HG03442 (cell line): ENCODE measurements at regions not wholly inside any gene's neighbourhood (a gene's known extent, or its start where the extent isn't known, plus 50 kb on each side); places are given as distances from the start of the nearest gene placed in this dataset.
"Not testable (repeated sequence)": the region's sequence is repeated elsewhere in the genome, so short reads cannot be mapped to it uniquely, and the experiment has no call there.

Experiments
- ATAC-seq: cut with Tn5 transposase; IDR thresholded peaks from one replicate; pipeline ENCODE4 v1.9.1; 2021; ENCODE audit warnings: mild to moderate bottlenecking, moderate library complexity; ENCODE audit not compliant: unreplicated experiment

DNA sequence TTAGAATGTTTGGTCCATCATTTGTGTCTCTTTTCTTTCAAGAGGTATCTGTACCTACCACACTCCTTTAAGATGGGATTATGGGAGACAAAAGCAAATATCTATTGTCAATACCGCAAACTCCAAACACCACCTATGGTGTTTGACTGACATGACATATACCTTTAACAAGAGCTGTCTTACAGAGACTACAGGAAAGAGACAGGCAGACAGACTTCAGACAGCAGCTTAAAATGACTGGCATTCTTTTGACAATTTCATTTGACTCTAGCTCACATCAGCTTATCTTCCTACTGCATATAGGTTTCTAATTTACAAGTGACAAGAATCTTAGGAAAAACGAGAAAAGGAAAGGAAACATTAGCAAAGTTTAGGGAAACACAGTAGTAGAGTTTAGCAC is 256.0 kb upstream of the TFAP2D start:
- no peak for ATAC-seq

DNA sequence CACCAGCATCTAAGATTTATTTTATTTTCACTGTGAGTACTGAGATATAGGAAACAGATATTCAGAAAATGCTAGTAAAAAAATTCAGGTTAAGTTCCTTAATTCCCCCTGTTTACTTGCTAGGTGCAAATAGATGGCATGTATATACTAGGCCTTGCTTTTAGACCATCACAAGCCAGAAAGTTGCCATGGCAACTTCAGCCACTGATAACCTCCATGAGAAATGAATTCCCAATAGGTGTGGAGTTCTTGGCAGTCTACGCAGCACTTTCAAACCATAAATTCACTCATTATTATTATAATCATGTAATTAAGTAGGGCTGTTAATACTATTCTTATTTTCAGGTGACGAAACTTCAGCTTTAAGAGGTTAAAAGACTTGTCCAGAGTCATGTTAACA is 251.6 kb upstream of the TFAP2D start:
- no peak for ATAC-seq

DNA sequence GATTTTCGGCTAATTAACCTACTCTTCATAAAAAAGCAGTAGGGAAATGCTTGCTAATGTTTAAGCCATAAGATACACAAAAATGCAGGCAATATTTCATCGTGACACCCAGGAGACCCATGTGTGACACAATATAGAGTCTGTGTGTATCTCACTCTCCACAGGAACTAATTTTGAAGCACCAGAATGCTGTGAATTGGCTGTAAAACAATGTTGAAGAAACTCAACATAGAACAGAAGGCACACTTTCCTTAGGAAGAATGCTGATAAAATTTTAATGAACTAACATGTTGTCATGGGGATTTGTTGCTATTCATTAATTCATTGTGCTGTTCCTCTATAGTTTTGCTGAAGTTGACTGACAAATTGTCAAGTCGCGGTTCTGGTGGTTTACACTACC is 249.4 kb upstream of the TFAP2D start:
- no peak for ATAC-seq

DNA sequence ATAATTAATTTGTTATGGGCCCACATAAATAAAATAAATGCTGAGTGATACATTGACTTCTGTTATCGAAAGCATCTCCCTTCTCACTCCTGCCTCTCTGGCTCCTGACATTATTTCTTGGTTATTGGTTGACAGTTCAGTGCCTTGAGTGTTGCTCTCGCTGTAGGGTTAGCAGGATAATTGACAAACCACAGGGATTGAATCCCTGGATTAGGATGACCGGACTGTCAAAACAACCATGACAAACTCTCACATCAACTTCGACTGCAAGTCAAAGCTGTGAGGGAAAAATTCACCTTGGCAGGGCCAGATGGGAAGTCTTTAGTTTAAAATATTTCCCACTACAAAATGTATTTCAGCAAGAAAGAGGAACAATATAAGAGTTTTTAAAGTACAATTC is 245.4 kb upstream of the TFAP2D start:
- no peak for ATAC-seq

DNA sequence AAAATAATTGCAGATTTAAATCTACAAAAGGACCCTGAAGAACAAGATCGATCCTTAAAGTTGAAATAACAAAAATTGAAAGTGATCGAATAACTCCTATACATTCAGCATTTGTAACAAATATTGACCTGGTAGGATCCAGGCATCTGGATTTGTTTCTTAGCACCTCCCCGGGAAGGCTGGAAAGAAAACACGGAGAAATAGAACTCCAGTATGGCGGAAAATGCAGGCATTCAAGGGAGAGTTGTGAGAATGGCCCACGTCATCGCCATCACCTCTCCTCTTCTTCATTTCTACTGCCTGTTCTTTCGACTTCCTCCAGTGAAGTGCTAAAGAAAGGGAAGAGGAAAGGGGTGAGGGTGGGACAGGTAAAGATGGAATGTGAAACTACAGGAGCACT is 242.3 kb upstream of the TFAP2D start:
- no peak for ATAC-seq

DNA sequence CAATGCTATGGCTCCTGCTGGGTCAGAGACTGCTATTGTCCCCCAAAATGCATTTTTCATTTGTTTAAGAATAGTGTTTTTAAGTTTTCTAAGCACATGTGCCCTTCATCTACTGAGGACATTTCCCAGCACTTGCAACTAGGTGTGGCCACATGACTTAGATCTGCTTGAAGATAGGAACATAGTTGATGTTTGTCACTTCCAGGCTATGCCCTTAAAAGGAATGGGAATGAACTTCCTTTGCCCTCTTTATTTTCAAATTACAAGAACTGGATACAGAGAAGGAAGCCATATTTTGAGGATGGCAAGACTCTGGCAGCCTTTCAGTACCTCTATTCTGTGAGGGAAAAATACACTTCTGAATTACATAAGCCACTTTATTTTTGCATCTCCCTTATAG is 203.0 kb upstream of the TFAP2D start:
- ATAC-seq, result no peak

DNA sequence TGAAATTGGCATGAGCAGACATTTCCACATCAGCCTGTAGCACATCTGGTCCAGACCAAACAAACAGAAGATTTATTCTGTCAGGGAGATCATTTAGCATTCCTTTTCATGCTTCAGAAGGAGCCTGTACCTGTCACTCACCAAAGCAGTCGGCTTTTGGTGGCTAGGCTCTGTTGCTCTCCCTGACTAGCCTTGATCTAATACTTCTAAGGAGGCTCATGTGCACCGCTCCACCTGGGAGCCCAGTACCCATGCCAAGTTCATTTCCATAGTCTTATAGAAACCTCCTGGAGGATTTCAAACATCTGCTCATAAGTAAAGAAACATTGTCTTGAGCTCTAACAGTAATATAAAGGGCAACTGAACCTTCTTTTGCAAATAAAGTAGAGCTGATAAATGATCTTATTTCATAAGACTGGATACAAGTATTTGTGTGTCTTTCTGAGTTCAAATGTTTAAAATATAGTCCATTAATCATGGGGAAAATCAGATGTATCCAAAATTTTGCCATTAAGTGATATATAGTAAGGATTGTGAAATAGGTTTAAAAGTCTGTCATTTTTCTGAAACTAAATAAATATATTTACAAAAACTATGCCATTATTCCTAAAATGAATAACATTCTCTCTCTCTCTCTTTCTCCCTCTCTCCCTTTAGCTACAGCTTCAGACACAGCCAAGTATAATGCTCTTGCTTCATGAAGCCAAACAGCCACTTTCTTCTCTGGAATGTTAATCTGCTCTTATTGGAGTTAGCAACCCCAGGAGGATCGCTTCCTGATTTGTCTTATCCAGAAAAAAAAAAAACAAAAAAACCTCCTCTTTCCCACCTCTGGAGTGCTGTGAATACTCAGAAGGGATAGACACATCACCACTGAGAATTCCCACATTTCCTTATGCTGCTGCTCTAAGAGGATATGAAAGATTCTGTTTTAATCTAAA is 192.7 kb upstream of the TFAP2D start:
- ATAC-seq, result no peak

DNA sequence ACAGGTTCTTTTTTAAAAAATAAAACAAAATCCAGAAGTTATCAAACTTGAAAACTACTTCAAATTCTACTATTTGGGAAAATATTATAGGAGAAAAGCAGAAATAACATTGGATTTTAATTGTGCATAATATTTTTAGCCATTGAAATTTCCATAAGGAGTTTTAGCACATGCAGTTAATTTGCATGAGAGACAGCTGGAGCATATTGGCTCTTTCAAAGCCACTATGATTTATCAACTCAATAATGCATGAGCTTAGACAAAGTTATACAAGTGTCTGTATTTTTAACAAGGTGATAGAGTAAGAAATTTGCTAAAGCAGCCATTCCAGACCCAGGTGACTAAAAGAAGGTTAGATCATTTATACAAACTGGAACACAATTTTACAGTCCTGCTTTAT is 189.0 kb upstream of the TFAP2D start:
- no peak for ATAC-seq

DNA sequence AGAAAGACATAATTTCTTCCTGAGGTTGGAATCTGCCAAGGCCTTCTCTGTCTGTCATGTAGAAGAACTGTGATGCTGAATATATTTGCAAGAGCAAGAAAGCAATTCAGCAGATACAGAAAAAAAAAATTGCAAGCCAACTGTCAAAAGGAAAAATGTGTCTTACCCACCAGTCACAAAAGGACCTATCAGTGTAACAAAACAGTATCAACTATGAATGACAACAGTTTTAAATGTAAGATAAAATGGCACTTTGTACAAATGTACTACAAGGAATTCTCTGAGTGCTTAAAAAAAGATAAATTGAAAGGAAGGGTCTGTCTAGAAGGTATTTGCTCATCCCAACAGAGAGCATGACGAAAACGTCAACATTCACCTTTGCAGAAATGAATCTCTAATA is 185.3 kb upstream of the TFAP2D start:
- no peak for ATAC-seq

DNA sequence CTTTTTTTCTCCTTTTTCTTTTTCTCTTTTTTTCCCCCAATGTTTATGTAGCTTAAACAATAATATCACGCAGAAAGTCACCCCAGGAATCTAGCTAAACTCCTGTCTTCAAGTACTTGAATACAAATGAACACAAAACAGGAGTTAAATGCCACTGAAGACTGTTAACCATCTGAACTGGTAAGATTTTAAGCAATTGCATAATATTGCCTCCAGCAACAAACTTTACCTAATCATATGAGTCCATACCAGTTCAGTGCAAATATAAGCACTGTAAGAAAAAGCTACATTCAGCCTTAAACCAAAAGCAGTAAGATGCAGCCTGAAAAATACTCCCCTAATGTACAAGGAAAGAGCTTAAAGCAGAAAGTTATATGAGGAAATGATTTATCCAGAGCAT is 173.9 kb upstream of the TFAP2D start:
- ATAC-seq, result no peak

DNA sequence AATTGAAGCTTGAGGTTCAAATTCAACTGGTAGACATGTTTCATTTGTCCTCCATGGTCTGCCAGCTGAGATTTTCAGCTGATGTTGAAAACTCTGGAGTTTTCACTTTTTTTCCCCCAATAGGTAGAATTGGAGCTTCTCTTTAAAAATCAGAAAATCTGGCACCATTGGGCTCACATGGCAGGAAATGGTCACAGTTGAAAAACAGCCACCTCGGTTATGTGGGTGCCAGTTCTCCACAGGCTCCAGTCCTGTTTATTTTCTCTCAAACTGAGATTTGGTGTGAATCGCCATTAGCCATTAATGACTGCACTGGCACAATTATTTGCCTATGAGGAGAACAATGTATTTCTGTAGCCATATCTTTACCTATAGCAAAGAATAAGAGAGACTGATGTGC is 171.4 kb upstream of the TFAP2D start:
- no peak for ATAC-seq

DNA sequence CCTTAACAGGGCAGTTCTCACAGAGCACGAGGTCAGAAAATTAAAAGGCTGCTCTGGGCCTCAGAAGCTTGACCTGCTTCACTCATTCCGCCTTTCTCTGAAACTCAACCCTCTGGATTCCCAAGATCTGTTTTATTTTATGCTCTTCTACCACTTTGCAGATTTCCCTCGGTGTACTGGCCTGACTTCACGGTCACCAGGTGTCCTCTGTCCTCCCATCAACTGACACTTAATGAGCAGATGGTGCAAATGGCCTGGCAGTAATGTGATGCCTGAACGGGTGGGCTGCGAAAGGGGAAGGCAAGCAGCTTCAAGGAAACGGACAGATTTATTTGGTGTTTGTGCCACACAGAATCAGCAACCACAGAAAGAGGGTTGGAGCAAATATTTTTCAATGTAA is 169.7 kb upstream of the TFAP2D start:
- ATAC-seq, result no peak

DNA sequence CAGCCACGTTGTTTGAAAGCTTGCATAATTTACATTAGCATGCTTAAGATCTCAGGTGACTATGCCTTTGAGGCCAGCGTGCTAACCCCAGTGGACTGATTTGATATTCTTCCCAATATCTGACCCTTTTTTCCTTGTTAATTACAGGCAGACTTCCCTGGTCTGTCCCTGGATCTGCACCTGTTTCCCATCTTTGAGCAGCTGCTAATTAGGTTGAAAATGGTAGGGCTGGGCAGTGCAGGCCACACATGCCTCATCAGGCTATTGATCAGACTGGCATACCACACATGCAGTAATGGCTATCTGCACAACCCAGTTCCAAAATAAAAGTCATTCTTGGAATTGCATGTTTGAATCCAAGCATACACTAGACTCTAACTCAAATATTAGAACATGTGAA is 164.3 kb upstream of the TFAP2D start:
- no peak for ATAC-seq

DNA sequence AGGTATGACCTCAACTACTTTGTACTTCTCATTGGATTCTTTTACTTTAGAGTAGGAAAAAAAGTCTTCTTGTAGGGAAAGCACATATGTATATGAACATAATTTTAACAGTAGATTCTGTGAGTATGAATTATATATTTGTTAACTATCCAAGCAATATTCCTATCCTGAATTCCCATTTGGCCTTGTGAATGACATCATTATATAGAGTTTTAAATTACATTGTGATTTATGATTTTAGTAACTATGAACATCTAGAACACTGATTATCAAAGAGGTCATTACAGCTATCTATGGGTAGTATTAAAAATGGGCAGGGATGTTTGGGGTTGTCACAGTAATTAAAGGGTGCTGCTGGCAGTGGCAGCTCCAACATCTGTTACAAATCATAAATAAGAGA is 163.9 kb upstream of the TFAP2D start:
- no peak for ATAC-seq

DNA sequence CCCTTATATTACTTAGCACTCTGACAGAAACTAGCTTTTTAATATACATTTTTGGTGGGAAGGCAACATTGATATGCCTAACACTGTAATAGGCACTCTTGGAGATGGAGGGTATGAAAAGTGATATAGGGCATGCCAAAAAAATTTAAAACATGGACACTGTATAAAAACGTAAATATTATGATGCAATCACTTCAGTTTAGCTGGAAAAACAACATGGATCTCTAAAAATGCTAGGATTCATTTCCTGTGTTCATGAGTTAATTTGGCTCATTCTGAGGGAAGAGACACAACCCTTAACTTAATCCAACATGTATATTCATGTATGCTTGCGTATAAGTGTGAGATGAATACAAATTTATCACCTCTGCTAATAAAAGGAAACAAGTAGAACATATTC is 157.3 kb upstream of the TFAP2D start:
- no peak for ATAC-seq

DNA sequence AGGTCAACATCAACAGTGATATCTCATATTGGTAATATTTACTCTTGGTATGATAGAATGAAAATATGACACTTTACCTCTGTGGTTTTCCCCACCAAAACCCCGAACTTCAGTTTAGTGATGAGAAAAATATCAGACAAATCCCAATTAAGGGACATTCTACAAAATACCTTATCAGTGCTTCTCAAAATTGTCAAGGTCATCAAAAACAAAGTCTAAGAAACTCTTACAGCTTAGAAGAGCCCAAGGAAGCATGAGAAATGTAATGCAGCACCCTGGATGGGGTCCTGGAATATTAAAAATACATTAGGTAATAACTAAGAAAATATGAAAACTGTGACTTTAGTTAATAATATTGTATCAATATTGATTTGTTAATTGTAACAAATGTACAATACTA is 148.3 kb upstream of the TFAP2D start:
- no peak for ATAC-seq

DNA sequence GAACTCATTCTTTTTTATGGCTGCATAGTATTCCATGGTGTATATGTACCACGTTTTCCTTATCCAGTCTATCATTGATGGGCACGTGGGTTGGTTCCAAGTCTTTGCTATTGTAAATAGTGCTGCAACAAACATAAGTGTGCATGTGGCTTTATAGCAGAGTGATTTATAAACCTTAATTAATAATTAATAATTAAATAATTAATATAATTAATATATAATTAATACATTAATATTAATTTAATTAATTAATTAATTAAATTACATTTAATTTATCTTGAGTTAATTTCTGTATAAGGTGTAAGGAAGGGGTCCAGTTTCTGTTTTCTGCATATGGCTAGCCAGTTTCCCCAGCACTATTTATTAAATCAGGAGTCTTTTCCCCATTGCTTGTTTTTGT is 142.1 kb upstream of the TFAP2D start:
- not testable (repeated sequence) for ATAC-seq

DNA sequence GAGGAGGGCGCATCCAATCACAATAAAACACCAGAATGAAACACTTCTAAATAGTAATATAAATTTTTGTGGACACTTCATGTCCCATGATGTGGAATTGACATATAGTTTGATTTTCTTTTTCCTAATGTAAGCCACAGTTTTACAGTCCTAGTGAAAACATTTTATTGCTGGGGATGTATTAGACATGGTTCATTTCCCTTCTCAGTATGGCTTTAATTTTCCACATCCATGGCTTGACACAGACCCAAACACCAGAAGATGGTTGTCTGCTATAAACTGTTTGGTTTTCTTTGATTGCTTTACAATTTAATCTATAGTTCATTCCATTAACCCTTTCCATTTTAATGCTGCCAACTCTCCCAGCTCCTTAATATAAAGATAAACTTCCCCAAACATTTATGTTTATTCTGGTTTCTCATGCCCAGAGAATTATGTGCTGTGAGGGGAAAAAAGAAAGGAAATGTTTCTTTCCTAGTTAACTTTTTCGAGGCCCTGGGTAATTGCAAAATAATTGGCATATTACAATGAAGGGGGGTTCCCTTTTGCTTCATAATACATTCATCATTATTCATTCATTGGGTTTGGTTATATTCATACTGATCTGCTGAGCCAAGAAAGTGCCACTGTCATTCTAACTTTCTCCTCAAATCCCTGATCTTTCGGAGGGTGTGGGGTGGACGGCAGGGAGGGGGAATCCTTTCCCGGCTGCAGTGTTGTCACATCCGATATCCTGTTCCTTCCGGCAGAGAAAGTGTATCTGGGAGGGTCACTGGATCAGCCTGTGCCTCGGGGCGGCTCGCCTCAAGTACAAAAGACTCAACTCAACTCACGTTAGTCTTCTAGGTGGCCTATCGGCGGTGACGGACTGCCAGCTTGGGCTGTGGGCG is 127.6 kb upstream of the TFAP2D start:
- ATAC-seq, result no peak

DNA sequence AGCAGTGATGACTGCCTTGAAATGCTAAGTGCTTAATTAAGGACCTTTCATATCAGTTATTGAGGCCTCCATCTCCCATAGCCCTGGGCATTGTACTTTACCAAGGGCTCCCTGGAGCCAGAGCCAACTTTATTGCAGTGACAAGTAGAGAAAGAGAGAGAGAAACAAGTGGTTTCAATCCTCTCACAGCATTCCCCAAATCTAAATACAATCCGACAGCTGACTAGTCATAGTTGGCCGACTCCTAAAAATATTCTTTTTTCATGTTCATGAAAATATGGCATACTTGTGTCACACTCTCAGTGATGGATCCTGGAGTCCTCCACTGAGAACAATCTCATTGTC is 127.0 kb upstream of the TFAP2D start:
- no peak for ATAC-seq

DNA sequence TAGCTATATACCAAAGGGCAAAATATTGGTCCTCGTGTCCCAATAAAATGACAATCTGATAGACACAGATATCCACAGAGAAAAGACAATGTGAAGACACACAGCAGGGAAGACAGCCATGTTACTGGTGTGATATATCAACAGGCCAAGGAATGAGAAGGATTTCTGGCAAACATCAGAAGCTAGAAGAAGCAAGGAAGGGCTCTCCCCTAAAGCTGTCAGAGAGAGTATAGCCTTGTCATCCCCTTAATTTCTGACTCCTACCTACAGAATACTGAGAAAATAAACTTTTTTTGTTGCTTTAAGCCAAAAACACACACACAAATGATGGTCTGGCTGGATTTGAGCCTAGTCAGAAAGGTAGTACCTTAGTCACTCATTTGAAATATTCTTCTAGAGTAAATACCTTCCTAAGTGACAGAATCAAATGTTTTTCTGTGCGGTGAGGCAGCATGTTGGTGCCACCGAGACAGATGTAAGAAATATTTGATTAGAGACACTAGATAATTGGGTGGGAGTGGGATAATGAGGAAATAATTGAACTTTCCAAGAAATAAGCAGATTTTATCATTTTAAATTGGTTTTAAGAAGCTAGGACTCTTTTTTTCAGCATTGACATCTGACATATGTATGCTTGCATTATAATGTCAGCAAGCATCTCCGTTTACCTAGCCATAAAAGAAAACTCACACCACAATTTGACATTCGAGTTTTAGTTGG is 123.4 kb upstream of the TFAP2D start:
- ATAC-seq, result no peak

DNA sequence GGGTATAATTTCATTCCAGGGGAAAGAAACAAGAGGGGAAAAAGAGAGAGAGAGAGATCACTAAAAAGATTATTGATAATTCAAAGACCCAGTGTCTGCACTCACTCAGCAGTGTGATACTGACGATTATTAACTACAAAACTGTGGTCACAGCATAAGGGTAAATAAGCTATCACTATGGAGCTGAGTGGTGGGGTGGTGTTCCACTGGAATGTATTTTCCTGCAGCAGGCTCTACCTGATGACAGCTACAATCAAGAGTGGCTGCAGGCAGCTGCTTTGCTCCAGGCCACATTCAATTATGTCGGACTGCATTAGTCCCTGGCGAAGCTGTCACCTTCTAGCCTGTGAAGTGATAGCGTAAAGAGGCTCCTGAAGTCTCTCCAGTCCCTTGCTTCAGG is 122.2 kb upstream of the TFAP2D start:
- ATAC-seq, result no peak

DNA sequence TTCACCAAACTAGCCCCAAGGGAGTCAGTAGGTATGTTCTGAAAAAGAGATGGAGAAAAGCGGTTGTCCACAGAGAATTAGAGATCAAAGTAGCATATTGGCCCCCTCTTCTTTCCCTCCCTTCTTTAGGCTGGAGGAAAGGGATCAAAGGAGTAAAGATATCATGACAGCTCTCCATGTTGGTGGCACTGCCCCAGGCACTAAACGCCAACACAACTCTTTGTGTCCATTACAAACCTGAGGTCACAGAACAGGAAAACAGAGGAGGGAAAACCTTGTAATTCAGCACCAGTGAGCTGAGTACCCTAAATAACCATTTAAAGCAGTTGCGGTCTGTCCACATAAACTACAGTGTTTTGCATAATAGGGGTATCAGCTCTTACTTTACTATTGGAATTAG is 113.0 kb upstream of the TFAP2D start:
- ATAC-seq, result no peak
